Stimulated activated CD4-positive, alpha-beta T cell treated with anti-CD3 and anti-CD28 coated beads, Interleukin-1b, Interleukin-23, amount 100 ng/mL, for 48 hours (primary cell): ENCODE measurements at regions not wholly inside any gene's neighbourhood (a gene's known extent, or its start where the extent isn't known, plus 50 kb on each side); places are given as distances from the start of the nearest gene placed in this dataset.

Experiments used
- DNase-seq: peaks from one replicate; pipeline ENCODE4 v3.0.0-alpha.2; 2020

DNA sequence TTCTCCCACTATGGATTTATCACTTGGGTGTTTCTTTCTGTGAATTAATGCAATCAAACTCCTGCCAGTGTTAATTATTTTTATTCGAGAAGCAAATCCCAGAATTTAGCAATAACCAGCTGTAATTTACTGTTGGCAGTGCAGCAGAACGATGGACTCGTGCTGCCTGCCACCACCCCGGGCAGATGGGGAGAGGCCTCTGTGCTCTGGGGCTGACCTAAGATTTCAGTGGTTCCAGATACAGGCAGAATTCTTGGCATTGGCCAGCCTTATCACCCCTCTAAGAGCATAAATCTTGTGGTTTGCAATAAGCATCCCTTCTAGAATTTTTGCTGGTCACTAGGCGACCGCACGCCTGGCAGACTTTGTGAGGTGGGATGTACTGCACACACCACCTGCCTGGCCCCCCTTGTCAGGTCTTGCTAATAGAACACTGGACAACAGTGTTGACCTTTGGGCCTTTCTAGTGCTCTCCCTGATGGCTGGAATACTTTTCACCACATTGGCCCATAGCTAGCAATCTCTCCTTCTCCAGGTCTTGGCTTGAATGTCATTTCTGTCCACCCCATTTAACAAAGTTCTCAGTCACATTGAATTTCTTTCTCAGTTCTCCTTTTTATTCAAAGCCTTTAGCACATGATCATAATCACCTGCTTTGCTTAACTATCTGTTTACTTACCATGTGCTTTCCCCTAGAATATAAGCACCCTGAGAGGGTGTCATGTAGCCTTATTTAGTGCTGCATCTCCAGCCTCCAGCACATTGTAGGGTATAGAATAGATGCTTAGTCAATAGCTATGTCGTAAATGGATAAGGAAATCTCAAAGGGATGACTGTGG is 122.1 kb upstream of the DYNLRB2 start:
- no peak for DNase-seq

- DNase-seq: no peak
These were observed 123.0 kb upstream of the DYNLRB2 start for GRCh38 chr16:80417706-80418271.

DNA sequence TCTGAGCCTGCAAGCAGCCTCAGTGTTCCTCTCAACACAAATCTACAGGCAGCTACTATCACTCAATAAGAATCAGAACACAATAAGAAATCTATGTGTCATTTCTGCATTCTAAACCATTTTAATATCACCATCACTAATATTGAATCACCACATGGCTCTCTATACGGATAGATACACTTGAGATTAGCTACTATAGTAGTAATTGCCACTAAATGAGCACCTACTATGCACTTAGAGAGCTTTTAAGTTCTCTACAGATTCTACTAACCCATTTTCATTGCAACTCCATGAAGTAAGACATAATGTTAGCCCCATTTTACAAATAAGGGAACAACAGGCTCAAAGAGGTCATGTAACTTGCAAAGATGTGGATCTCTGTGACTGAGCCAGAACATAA is 132.8 kb upstream of the DYNLRB2 start:
- DNase-seq: no peak

- no peak for DNase-seq
These were observed 133.4 kb upstream of the DYNLRB2 start for GRCh38 chr16:80407265-80407987.

DNA sequence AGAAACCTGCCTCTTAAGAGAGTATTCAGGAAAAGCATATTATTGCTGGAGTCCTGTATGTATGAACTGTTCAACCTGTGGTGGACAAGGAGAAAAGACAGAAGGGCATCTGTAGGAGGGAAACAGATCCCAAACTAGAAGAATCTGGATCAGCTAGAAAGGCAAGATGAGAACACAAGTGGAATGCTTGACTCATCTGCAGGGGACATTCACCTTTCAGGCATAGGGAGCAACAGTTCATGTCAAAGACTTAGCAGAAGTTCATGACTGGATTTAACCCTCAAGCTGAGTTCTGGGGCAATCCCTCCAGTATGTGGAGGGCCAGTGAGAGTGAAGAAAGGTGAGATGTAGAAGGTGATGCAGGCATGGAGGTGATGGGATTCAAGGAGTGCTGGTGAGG is 135.9 kb upstream of the DYNLRB2 start:
- DNase-seq: no peak

DNA sequence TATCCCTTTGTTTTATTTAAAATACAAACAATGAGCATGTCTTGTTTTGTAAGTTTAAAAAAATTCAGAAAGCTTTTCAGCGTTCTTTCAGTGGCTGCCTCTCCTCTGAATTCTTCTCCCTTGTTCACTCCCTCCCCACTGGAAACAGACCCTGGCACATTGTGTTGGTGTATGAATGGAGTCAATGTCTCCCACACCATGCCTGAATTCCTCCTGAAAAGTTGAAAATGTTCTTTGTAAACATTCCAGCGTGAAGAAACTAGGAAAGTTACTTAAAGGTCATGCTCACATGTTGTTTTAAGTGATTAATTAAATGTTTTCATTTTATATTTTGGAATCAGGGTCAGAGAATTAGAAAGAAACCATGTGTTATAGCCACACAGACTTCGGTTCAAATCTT is 136.9 kb upstream of the DYNLRB2 start:
- DNase-seq: no peak

DNA sequence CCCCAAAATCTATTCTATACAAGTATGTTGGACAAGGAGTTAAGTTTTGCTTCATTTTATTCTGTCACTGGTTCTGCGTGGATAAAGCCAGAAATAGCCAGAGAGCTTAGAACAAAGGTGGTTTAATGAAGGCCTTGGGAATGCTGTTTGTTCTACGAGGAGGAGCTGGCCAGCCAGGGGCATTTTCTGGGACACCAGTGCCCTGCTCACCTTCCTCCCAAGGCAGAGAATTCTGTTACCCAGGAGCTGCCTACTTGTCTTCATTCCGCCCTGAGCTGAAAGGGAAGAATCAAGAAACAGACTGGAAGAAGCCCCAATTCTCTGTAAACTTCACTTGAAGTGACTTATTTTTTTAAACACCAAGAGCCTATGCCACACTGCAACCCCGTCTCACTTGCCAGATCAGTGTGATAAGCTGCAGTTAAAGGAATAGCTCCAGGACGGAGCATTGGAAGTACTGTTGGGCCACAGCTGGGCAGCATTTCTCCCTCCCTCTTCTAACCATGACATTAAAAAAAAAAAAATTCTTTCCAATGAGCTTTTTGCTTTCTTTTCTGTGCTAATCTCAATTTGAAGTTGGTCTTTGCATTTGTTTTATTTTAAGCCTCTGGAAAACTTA is 149.8 kb upstream of the DYNLRB2 start:
- no peak for DNase-seq

DNA sequence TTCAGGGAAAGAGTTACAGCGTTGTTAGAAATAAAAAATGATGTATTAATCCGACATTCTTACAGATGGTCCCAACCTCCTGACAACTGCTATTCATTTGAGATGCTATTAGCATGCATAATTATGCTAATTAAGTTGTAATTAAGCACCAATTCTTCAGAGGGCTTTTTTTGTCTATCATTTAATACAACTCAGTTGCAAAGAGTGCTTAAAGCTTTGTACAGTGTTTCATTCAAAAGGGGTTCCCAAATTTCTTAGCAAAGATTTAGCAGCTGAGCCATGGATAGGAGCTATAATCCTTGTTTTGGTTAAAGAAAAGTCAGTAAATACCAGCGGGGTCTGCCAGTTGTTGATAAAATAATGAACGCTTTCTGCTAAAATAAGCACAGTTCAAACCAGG is 150.7 kb upstream of the DYNLRB2 start:
- DNase-seq: no peak

DNA sequence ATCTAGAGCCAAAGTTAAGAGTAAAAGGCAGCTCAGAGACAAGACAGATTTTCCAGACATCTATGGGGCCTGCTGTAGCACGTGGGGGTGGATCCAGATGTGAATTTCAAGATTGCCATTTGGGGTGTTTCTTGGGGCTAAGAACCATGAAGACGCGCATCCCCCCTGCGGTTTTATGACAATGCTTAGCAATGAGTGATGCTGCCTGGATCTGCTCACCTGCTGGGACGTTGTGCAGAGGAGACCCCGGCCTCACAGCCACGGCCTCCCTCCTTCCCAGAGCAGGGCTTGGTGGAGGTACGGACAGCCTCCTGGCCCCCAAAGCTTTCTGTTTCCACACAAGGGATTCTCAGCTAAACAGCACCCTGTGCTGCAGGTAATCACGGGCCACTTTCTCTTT is 151.5 kb upstream of the DYNLRB2 start:
- DNase-seq: no peak

DNA sequence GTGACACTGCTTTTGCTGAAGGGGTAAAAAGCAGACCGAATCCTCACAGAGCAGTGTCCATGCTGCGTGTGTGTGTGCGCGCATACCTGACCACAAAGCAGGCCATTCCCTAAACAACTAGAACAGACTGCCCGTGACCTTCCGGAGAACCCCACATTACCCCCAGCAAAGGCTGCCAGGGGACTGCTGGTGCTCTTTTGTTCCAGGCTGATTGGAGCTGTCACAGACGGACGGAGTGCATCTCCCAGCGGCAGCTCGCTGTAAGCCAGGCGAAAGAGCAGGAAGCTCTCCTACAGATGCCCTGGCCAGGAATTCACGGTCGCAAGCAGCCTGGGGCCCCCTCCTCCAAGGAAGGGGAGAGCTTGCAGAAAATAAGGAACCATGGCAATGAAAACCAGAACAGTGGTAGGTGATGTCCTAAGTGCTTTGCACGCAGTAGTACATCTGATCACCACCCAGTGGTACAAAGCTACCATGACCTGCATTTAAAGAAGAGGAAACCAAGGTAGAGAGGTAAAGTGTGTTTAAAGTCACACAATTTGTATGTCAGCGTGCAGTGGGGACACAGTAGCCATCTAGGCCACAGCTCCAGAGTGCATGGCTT is 153.4 kb upstream of the DYNLRB2 start:
- DNase-seq: no peak

- no peak for DNase-seq
These were observed 155.9 kb upstream of the DYNLRB2 start for GRCh38 chr16:80384862-80385261.

GRCh38 chr16:80380514-80380913 is 160.3 kb upstream of the DYNLRB2 start:
- DNase-seq: no peak

- no peak for DNase-seq
These were observed 163.5 kb upstream of the DYNLRB2 start for GRCh38 chr16:80377096-80377956.

GRCh38 chr16:80375973-80376372 is 164.8 kb upstream of the DYNLRB2 start:
- no peak for DNase-seq

GRCh38 chr16:80375513-80375912 is 165.3 kb upstream of the DYNLRB2 start:
- DNase-seq: no peak

- no peak for DNase-seq
These were observed 168.5 kb upstream of the DYNLRB2 start for GRCh38 chr16:80372341-80372740.

GRCh38 chr16:80369138-80369958 is 171.4 kb upstream of the DYNLRB2 start:
- no peak for DNase-seq

DNA sequence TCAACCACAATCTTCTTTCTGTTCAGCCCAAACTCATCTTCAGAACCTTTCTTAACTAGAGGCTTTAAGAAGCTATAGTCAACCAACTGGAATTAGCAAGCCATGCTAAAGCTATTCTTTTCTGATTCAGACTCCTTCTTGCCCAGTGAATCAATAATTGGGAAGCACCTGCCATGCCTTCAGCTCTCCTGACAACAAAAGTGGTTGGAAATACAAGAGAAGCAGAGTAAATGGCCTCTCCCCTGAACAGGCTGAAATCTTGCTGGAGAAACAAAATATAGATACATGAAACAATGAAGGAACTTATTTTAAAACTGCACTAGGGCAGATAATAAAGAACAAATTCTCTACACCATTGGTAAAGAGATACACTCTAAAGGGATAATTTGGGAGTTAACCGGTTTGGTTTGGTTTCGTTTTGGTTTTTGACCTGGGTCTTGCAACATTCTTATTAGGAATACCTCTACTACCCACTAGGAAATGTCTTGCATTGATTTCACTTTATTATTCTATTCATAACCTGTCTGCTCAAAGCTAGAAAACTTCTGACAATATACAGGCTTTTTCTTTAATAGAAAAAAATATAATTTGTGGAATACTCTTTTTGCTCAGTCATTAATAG is 173.6 kb upstream of the DYNLRB2 start:
- no peak for DNase-seq

DNA sequence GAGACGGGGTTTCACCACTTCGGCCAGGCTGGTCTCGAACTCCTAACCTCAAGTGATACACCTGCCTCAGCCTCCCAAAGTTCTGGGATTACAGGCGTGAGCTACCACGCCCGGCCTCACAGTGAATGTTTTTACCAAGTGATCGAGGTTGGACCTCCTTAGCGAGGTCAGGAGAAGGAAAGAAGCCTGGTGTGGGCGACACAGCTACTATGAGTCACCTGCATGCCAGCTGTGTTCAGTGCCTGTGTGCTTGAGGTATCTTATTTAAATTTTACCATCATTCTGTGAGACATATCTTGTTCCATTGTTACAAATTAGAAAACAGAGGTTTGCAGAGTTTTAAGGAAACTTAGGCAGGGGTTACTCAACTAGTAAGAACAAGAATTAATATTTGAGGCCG is 174.8 kb upstream of the DYNLRB2 start:
- no peak for DNase-seq

GRCh38 chr16:80362816-80363215 is 178.0 kb upstream of the DYNLRB2 start:
- no peak for DNase-seq

DNA sequence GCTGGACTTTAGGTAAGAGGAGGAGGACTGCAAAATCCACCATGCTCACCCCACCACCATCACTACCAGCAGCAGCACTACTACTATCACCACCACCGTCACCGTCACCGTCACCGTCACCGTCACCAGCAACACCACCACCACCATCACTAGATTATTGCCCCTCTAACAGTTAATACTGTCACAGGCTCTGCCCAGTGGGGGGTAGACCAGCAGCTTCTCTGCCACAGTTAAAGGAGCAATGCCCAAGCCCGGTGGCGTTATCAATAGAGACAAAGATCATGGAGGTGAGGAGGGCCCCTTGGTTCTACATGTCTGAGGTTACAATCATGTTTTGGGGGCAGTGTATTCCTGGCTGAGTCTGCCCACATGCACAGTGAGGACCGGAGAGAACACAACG is 184.4 kb upstream of the DYNLRB2 start:
- no peak for DNase-seq
